Cardiac septum (tissue), 1 donor: ENCODE measurements at regions not wholly inside any gene's neighbourhood (a gene's known extent, or its start where the extent isn't known, plus 50 kb on each side); places are given as distances from the start of the nearest gene placed in this dataset.
"Not testable (repeated sequence)": the region's sequence is repeated elsewhere in the genome, so short reads cannot be mapped to it uniquely, and the experiment has no call there.

Source experiments
- DNase-seq: peaks from one replicate; pipeline ENCODE4 v3.0.0-alpha.2; 2020; ENCODE audit warnings: low spot score
- intact Hi-C: fragments of 100-400 bp; cut with DNase I; formaldehyde crosslinking; loops from one replicate; pipeline ENCODE4 v1.14.0; 2022
- donor health status: DM: no; HTN: no; CAD: no.

GRCh38 chr1:71345491-71345890 lies 264.7 kb upstream of the ZRANB2 start:
- intact Hi-C loops: no loop called here
- no peak for DNase-seq

GRCh38 chr1:71343686-71344416 lies 263.0 kb upstream of the ZRANB2 start:
- intact Hi-C loops: no loop called here
- DNase-seq: no peak

GRCh38 chr1:71339238-71339637 lies 258.4 kb upstream of the ZRANB2 start:
- intact Hi-C loops: loop anchor here (10.0 kb wide), 1 partner anchor 46 kb away; no protein-coding TSS in a partner anchor
- no peak for DNase-seq

- DNase-seq: no peak
Measured at GRCh38 chr1:71330991-71331390, 250.2 kb upstream of the ZRANB2 start.

GRCh38 chr1:71324671-71325267 lies 243.9 kb upstream of the ZRANB2 start:
- intact Hi-C loops: no loop called here
- no peak for DNase-seq

More at GRCh38 chr1:71330991-71331390, 250.2 kb upstream of the ZRANB2 start:
- intact Hi-C loops: loop anchor here (10.0 kb wide), 1 partner anchor 54 kb away; no protein-coding TSS in a partner anchor

- no peak for DNase-seq
- intact Hi-C loops: no loop called here
Measured at GRCh38 chr1:71312545-71312944, 231.7 kb upstream of the ZRANB2 start.

- DNase-seq: no peak
- intact Hi-C loops: no loop called here
Measured at GRCh38 chr1:71311376-71311775, 230.5 kb upstream of the ZRANB2 start.

GRCh38 chr1:71307451-71307850 lies 226.6 kb upstream of the ZRANB2 start:
- no peak for DNase-seq
- intact Hi-C loops: no loop called here

- no peak for DNase-seq
- intact Hi-C loops: no loop called here
Measured at GRCh38 chr1:71304125-71304524, 223.3 kb upstream of the ZRANB2 start.

GRCh38 chr1:71303617-71304041 lies 222.8 kb upstream of the ZRANB2 start:
- intact Hi-C loops: no loop called here
- DNase-seq: no peak

- intact Hi-C loops: no loop called here
Measured at GRCh38 chr1:71298633-71299032, 217.8 kb upstream of the ZRANB2 start.

GRCh38 chr1:71296551-71297134 lies 215.8 kb upstream of the ZRANB2 start:
- no peak for DNase-seq
- intact Hi-C loops: no loop called here

More at GRCh38 chr1:71298633-71299032, 217.8 kb upstream of the ZRANB2 start:
- no peak for DNase-seq

GRCh38 chr1:71295350-71295749 lies 214.5 kb upstream of the ZRANB2 start:
- intact Hi-C loops: no loop called here
- DNase-seq: no peak

GRCh38 chr1:71294178-71294577 lies 213.3 kb upstream of the ZRANB2 start:
- no peak for DNase-seq
- intact Hi-C loops: no loop called here

GRCh38 chr1:71292203-71292602 lies 211.4 kb upstream of the ZRANB2 start:
- intact Hi-C loops: no loop called here
- DNase-seq: no peak

- intact Hi-C loops, DNase-seq: not testable (repeated sequence)
Measured at GRCh38 chr1:71290506-71291237, 209.8 kb upstream of the ZRANB2 start.

GRCh38 chr1:71285529-71285928 lies 204.7 kb upstream of the ZRANB2 start:
- intact Hi-C loops: no loop called here
- no peak for DNase-seq

GRCh38 chr1:71276466-71276865 lies 195.6 kb upstream of the ZRANB2 start:
- DNase-seq: no peak
- intact Hi-C loops: no loop called here

GRCh38 chr1:71273334-71273733 lies 192.5 kb upstream of the ZRANB2 start:
- no peak for DNase-seq
- intact Hi-C loops: no loop called here

GRCh38 chr1:71270394-71270915 lies 189.6 kb upstream of the ZRANB2 start:
- intact Hi-C loops: no loop called here
- DNase-seq: no peak
